ENCODE measurements at regions not wholly inside any gene's neighbourhood (a gene's known extent, or its start where the extent isn't known, plus 50 kb on each side); places are given as distances from the start of the nearest gene placed in this dataset.

DNA sequence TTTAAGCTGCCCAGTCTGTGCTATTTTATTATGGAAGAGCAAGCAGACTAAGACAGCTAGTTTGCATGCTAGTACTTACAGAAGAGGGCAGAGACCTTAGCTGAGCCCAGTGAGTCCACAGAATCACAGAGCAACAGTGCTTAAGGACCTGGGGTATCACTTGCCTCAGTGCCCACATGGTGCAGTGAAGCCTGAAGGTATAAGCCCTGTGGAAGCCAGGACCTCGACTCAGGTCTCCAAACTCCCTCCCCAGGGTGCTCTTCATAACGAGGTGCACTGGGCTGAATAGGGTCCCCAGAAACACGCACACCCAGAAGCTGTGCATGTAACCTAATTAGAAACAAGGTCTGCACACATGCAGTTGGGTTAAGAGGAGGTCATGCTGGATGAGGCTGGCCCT is 718.1 kb downstream of the GALR1 start:
- Histone ChIP-seq H2AFZ (ENCODE audit: low read length) (no peak overlapping the region), H3K27ac (ENCODE audit: low read depth, low read length, poor library complexity, severe bottlenecking) (no peak overlapping the region), H3K79me2 (ENCODE audit: insufficient read depth, low read depth, low read length) (no peaks in the 10 kb centered on the region), H3K4me1 (ENCODE audit: insufficient read depth, low read length, poor library complexity, severe bottlenecking) (no peaks in the 10 kb centered on the region), H3K4me3 (ENCODE audit: low read depth, low read length, poor library complexity, severe bottlenecking) (no peak overlapping the region), H4K20me1 (ENCODE audit: insufficient read depth, low read length) (no peaks in the 10 kb centered on the region), H3K4me2 (ENCODE audit: low read length) (no peak overlapping the region), H3K9me3 (ENCODE audit: low read length) (no peaks in the 10 kb centered on the region), H3K36me3 (ENCODE audit: insufficient read depth, low read length) (no peaks in the 10 kb centered on the region), H3K9me2 (ENCODE audit: insufficient read depth, low read length) (no peaks in the 10 kb centered on the region)
- intact Hi-C loops (cut with micrococcal nuclease; ENCODE audit: unreplicated experiment) = no loop called here
- no TSS peak for BruUV-seq (replicated peaks)
- POLR2A ChIA-PET = no interaction called here
- CTCF ChIA-PET (ENCODE audit: unreplicated experiment) = no interaction called here
- TF ChIP-seq EZH2phosphoT487 (IDR thresholded peaks at IDR 0.05; ENCODE audit: borderline replicate concordance, low read depth, low read length) (no peak), CTCF (conservative IDR thresholded peaks at IDR 0.05; ENCODE audit: low read length) (no peak)
- DNase-seq (ENCODE audit: low spot score) = no peak

DNA sequence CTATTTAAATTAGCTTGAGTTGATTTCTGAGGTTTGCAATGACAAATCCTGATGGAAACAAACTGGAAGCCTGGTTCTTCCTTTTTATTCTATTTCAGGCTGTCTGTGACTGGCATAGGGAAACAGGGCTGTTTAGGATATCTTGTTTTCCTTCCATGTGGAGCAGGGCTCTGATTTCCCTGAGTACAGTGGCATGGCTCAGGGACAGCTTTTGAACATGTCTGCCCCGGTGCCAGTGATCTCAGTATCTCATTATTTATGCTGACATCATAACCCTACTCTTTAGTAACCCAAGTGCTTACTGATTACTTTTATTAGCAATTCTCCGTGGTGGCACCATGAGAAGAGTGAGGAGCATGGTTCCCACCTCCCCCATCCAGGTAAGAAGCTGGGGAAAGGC is 720.3 kb downstream of the GALR1 start:
- no peaks in the 10 kb centered on the region for H3K9me3 ChIP-seq (ENCODE audit: low read length)
- no peaks in the 10 kb centered on the region for H3K4me1 ChIP-seq (ENCODE audit: insufficient read depth, low read length, poor library complexity, severe bottlenecking)
- no peak for DNase-seq (ENCODE audit: low spot score)
- H3K36me3 ChIP-seq (ENCODE audit: insufficient read depth, low read length) = no peaks in the 10 kb centered on the region
- H3K9me2 ChIP-seq (ENCODE audit: insufficient read depth, low read length) = no peaks in the 10 kb centered on the region
- H2AFZ ChIP-seq (ENCODE audit: low read length) = no peak overlapping the region
- no peaks in the 10 kb centered on the region for H4K20me1 ChIP-seq (ENCODE audit: insufficient read depth, low read length)
- CTCF ChIA-PET (ENCODE audit: unreplicated experiment) = no interaction called here
- intact Hi-C loops (cut with micrococcal nuclease; ENCODE audit: unreplicated experiment) = no loop called here
- POLR2A ChIA-PET = no interaction called here
- no peak for TF ChIP-seq EZH2phosphoT487 (IDR thresholded peaks at IDR 0.05; ENCODE audit: borderline replicate concordance, low read depth, low read length)
- TF ChIP-seq CTCF (conservative IDR thresholded peaks at IDR 0.05; ENCODE audit: low read length) = no peak
- no TSS peak for BruUV-seq (replicated peaks)
- H3K27ac ChIP-seq (ENCODE audit: low read depth, low read length, poor library complexity, severe bottlenecking) = no peak overlapping the region
- H3K4me2 ChIP-seq (ENCODE audit: low read length) = no peak overlapping the region
- H3K79me2 ChIP-seq (ENCODE audit: insufficient read depth, low read depth, low read length) = no peaks in the 10 kb centered on the region
- H3K4me3 ChIP-seq (ENCODE audit: low read depth, low read length, poor library complexity, severe bottlenecking) = no peak overlapping the region

- H3K79me2 ChIP-seq (ENCODE audit: insufficient read depth, low read depth, low read length) = no peaks in the 10 kb centered on the region
- no TSS peak for BruUV-seq (replicated peaks)
- H3K4me3 ChIP-seq (ENCODE audit: low read depth, low read length, poor library complexity, severe bottlenecking) = no peak overlapping the region
- H3K36me3 ChIP-seq (ENCODE audit: insufficient read depth, low read length) = no peaks in the 10 kb centered on the region
- no peak overlapping the region for H3K4me2 ChIP-seq (ENCODE audit: low read length)
- H4K20me1 ChIP-seq (ENCODE audit: insufficient read depth, low read length) = no peaks in the 10 kb centered on the region
- H3K4me1 ChIP-seq (ENCODE audit: insufficient read depth, low read length, poor library complexity, severe bottlenecking) = no peaks in the 10 kb centered on the region
- no peak for TF ChIP-seq CTCF (conservative IDR thresholded peaks at IDR 0.05; ENCODE audit: low read length)
- TF ChIP-seq EZH2phosphoT487 (IDR thresholded peaks at IDR 0.05; ENCODE audit: borderline replicate concordance, low read depth, low read length) = no peak
- intact Hi-C loops (cut with micrococcal nuclease; ENCODE audit: unreplicated experiment) = no loop called here
- no peaks in the 10 kb centered on the region for H3K9me2 ChIP-seq (ENCODE audit: insufficient read depth, low read length)
- DNase-seq (ENCODE audit: low spot score) = no peak
- H2AFZ ChIP-seq (ENCODE audit: low read length) = no peak overlapping the region
- CTCF ChIA-PET (ENCODE audit: unreplicated experiment) = no interaction called here
- H3K27ac ChIP-seq (ENCODE audit: low read depth, low read length, poor library complexity, severe bottlenecking) = no peak overlapping the region
- H3K9me3 ChIP-seq (ENCODE audit: low read length) = no peaks in the 10 kb centered on the region
- POLR2A ChIA-PET = no interaction called here
These were observed 721.2 kb downstream of the GALR1 start for GRCh38 chr18:77970814-77971213.
